WTC11 (cell line): ENCODE measurements at regions not wholly inside any gene's neighbourhood (a gene's known extent, or its start where the extent isn't known, plus 50 kb on each side); places are given as distances from the start of the nearest gene placed in this dataset.

Source experiments
- CBFB ChIP-seq: sonication (generic); formaldehyde crosslinking; IDR thresholded peaks from 2 replicates; pipeline ENCODE4 v1.8.1; 2022; ENCODE audit warnings: mild to moderate bottlenecking, low read depth, missing genetic modification reagents
- CREB1 ChIP-seq: sonication (generic); formaldehyde crosslinking; IDR thresholded peaks from 2 replicates; pipeline ENCODE4 v1.8.0; 2023; ENCODE audit warnings: mild to moderate bottlenecking, missing genetic modification reagents
- CTCF ChIP-seq: fragments of 200-600 bp; IDR thresholded peaks from 2 replicates; pipeline ENCODE4 v1.8.0; 2022; ENCODE audit warnings: antibody characterized with exemption
- E2F5 ChIP-seq: sonication (generic); formaldehyde crosslinking; IDR thresholded peaks from 2 replicates; pipeline ENCODE4 v1.8.1; 2022; ENCODE audit warnings: mild to moderate bottlenecking, moderate library complexity, missing genetic modification reagents
- FOXP1 ChIP-seq: sonication (generic); formaldehyde crosslinking; IDR thresholded peaks from 2 replicates; pipeline ENCODE4 v1.8.0; 2022; ENCODE audit warnings: missing genetic modification reagents, mild to moderate bottlenecking, moderate library complexity, borderline replicate concordance
- FOXP4 ChIP-seq: sonication (generic); formaldehyde crosslinking; IDR thresholded peaks from 2 replicates; pipeline ENCODE4 v1.8.0; 2022; ENCODE audit warnings: mild to moderate bottlenecking, missing genetic modification reagents
- NR3C1 ChIP-seq: sonication (generic); formaldehyde crosslinking; conservative IDR thresholded peaks from 2 replicates; pipeline ENCODE4 v1.8.1; 2023; ENCODE audit warnings: low read depth, mild to moderate bottlenecking, missing genetic modification reagents
- RELA ChIP-seq: sonication (generic); formaldehyde crosslinking; IDR thresholded peaks from 2 replicates; pipeline ENCODE4 v1.8.1; 2022; ENCODE audit warnings: missing genetic modification reagents, mild to moderate bottlenecking, borderline replicate concordance
- SMAD4 ChIP-seq: sonication (generic); formaldehyde crosslinking; IDR thresholded peaks from 2 replicates; pipeline ENCODE4 v1.8.0; 2022; ENCODE audit warnings: mild to moderate bottlenecking, missing genetic modification reagents
- USF2 ChIP-seq: sonication (generic); formaldehyde crosslinking; IDR thresholded peaks from 2 replicates; pipeline ENCODE4 v1.8.1; 2023; ENCODE audit warnings: mild to moderate bottlenecking, missing genetic modification reagents, moderate library complexity
- ZNF396 ChIP-seq: fragments of 250-450 bp; sonication (Bioruptor Pico); IDR thresholded peaks from 2 replicates; pipeline ENCODE4 v1.8.0; 2021; ENCODE audit warnings: mild to moderate bottlenecking, moderate library complexity, borderline replicate concordance

GRCh38 chr18:41809652-41810051, 145.4 kb upstream of the PIK3C3 start:
- no peak for TF ChIP-seq CTCF
- no peak for TF ChIP-seq FOXP4
- TF ChIP-seq NR3C1 (CRISPR knock-in tag): no peak
- TF ChIP-seq FOXP1 (CRISPR knock-in tag): no peak
- TF ChIP-seq RELA (CRISPR knock-in tag): no peak
- TF ChIP-seq ZNF396 (CRISPR knock-in tag): no peak
- TF ChIP-seq USF2 (CRISPR knock-in tag): no peak
- no peak for TF ChIP-seq CREB1 (CRISPR knock-in tag)
- no peak for TF ChIP-seq CBFB (CRISPR knock-in tag)
- no peak for TF ChIP-seq SMAD4 (CRISPR knock-in tag)
- no peak for TF ChIP-seq E2F5 (CRISPR knock-in tag)
